Transverse colon (tissue), 3 donors: ENCODE measurements at regions not wholly inside any gene's neighbourhood (a gene's known extent, or its start where the extent isn't known, plus 50 kb on each side); places are given as distances from the start of the nearest gene placed in this dataset.

ENCODE experiments used
- EP300 ChIP-seq: sonication (generic); formaldehyde crosslinking; IDR thresholded peaks from one replicate; pipeline ENCODE4 v1.6.1; 2017; ENCODE audit warnings: antibody characterized with exemption, low read depth
- TF ChIP-seq, protein P1 (sequence below), 5 experiments: fragments of 200-600 bp in 3 of 5; fragments of 450-650 bp in 2 of 5; sonication (generic) in 3 of 5; IDR thresholded peaks; 1 replicate in 2 of 5; 2 replicates in 3 of 5; pipeline ENCODE4 v1.5.1; 2016 to 2017; ENCODE audit warnings: antibody characterized with exemption in 5 of 5, inconsistent platforms in 3 of 5, mild to moderate bottlenecking in 2 of 5, moderate library complexity in 1 of 5

DNA sequence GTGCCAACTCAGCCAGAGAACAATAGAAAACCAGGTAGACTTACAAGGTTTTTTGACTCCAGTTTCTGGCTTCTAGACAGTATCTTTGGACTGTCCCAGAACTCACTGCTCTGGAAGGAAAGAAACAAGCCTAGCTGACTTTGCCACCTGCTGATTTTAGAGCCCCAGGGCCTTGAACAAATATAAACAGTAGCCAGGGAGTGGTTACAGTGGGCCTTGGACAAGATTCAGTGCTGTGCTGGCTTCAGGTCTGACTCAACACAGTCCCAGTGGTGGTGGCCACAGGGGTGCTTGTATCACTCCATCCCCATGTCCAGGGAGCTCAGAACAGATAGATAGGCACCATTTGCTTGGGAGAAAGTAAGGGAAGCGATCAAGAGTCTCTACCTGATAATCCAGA, 694.1 kb upstream of the ADGRL3 start:
- TF ChIP-seq, protein P1, sequence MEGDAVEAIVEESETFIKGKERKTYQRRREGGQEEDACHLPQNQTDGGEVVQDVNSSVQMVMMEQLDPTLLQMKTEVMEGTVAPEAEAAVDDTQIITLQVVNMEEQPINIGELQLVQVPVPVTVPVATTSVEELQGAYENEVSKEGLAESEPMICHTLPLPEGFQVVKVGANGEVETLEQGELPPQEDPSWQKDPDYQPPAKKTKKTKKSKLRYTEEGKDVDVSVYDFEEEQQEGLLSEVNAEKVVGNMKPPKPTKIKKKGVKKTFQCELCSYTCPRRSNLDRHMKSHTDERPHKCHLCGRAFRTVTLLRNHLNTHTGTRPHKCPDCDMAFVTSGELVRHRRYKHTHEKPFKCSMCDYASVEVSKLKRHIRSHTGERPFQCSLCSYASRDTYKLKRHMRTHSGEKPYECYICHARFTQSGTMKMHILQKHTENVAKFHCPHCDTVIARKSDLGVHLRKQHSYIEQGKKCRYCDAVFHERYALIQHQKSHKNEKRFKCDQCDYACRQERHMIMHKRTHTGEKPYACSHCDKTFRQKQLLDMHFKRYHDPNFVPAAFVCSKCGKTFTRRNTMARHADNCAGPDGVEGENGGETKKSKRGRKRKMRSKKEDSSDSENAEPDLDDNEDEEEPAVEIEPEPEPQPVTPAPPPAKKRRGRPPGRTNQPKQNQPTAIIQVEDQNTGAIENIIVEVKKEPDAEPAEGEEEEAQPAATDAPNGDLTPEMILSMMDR (IDR thresholded peaks at IDR 0.05), result no peak
- TF ChIP-seq EP300, result no peak
